ENCODE measurements at regions not wholly inside any gene's neighbourhood (a gene's known extent, or its start where the extent isn't known, plus 50 kb on each side); places are given as distances from the start of the nearest gene placed in this dataset.

- no peak for DNase-seq (ENCODE audit: low spot score)
These were observed 229.9 kb downstream of the ACKR3 start for GRCh38 chr2:236799391-236800026.

- no peak for DNase-seq (ENCODE audit: low spot score)
These were observed 233.2 kb downstream of the ACKR3 start for GRCh38 chr2:236802862-236803261.

GRCh38 chr2:236803621-236804020 lies 234.0 kb downstream of the ACKR3 start:
- DNase-seq (ENCODE audit: low spot score): no peak

GRCh38 chr2:236805800-236806531 lies 236.3 kb downstream of the ACKR3 start:
- DNase-seq (ENCODE audit: low spot score): no peak

GRCh38 chr2:236809716-236810115 lies 240.1 kb downstream of the ACKR3 start:
- DNase-seq (ENCODE audit: low spot score): no peak

GRCh38 chr2:236811062-236811656 lies 241.5 kb downstream of the ACKR3 start:
- DNase-seq (ENCODE audit: low spot score): no peak

- DNase-seq (ENCODE audit: low spot score): no peak
These were observed 244.1 kb downstream of the ACKR3 start for GRCh38 chr2:236813766-236814165.

- no peak for DNase-seq (ENCODE audit: low spot score)
These were observed 245.0 kb downstream of the ACKR3 start for GRCh38 chr2:236814593-236814992.

- no peak for DNase-seq (ENCODE audit: low spot score)
These were observed 246.1 kb downstream of the ACKR3 start for GRCh38 chr2:236815746-236816145.

GRCh38 chr2:236816197-236817170 lies 246.9 kb downstream of the ACKR3 start:
- no peak for DNase-seq (ENCODE audit: low spot score)

- no peak for DNase-seq (ENCODE audit: low spot score)
These were observed 248.8 kb downstream of the ACKR3 start for GRCh38 chr2:236818281-236819045.

- no peak for DNase-seq (ENCODE audit: low spot score)
These were observed 249.8 kb downstream of the ACKR3 start for GRCh38 chr2:236819275-236820002.

- DNase-seq (ENCODE audit: low spot score): no peak
These were observed 251.2 kb downstream of the ACKR3 start for GRCh38 chr2:236820763-236821344.

- DNase-seq (ENCODE audit: low spot score): no peak
These were observed 253.5 kb downstream of the ACKR3 start for GRCh38 chr2:236823041-236823629.

- DNase-seq (ENCODE audit: low spot score): no peak
These were observed 254.3 kb downstream of the ACKR3 start for GRCh38 chr2:236823963-236824362.

- DNase-seq (ENCODE audit: low spot score): no peak
These were observed 255.2 kb downstream of the ACKR3 start for GRCh38 chr2:236824836-236825235.

GRCh38 chr2:236825989-236826510 lies 256.4 kb downstream of the ACKR3 start:
- DNase-seq (ENCODE audit: low spot score): no peak

- DNase-seq (ENCODE audit: low spot score): no peak
These were observed 257.1 kb downstream of the ACKR3 start for GRCh38 chr2:236826606-236827156.

- no peak for DNase-seq (ENCODE audit: low spot score)
These were observed 257.7 kb upstream of the COPS8 start for GRCh38 chr2:236827997-236828396.

All from GM03348 (cell line).